Endothelial cell of umbilical vein (primary cell): ENCODE measurements at regions not wholly inside any gene's neighbourhood (a gene's known extent, or its start where the extent isn't known, plus 50 kb on each side); places are given as distances from the start of the nearest gene placed in this dataset.

Experiments used
- BruUV-seq: library from RNA; stranded (reverse); fragments of 400-500 nt; replicated peaks from 2 replicates; lab custom pipeline; 2021; lab: Mats Ljungman, UMichigan
- CTCF ChIA-PET: fragments of 300-600, 350-600 bp; sonication (Branson Sonifier 250); formaldehyde crosslinking; loops from one replicate; lab custom pipeline; 2021; ENCODE audit warnings: antibody characterized with exemption, inconsistent platforms; lab: Charles Lee
- POLR2A ChIA-PET: fragments of 300-600, 350-600 bp; sonication (Branson Sonifier 250); formaldehyde crosslinking; loops from one replicate; lab custom pipeline; 2021; ENCODE audit warnings: antibody characterized with exemption, inconsistent platforms; lab: Charles Lee
- DNase-seq: peaks from one replicate; pipeline ENCODE4 v3.0.0-alpha.2; 2011; ENCODE audit warnings: low read depth, low spot score
- FAIRE-seq: peaks from 2 replicates; lab custom pipeline; 2011; peaks lifted over from hg19 to GRCh38; lab: Jason Lieb, UNC
- H2AFZ ChIP-seq: 2 replicates; pipeline ENCODE4 v1.6.0; 2012; ENCODE audit warnings: low read depth, low read length, control low read depth, inconsistent platforms
- H3K27ac ChIP-seq: 2 replicates; pipeline ENCODE4 v1.5.1; 2011; ENCODE audit warnings: low read depth, mild to moderate bottlenecking, control low read depth, low read length, moderate library complexity; ENCODE audit not compliant: insufficient read depth
- H3K27me3 ChIP-seq, 2 experiments: 2 replicates each; pipeline versions ENCODE4 v1.6.0 to v1.6.1; 2011; ENCODE audit warnings: low read length in 2 of 2, mixed read lengths in 1 of 2; ENCODE audit not compliant: control insufficient read depth in 2 of 2, insufficient read depth in 2 of 2
- H3K36me3 ChIP-seq, 2 experiments: 2 replicates in 1 of 2; 3 replicates in 1 of 2; pipeline ENCODE4 v1.5.1; 2011; ENCODE audit warnings: low read length in 2 of 2, mild to moderate bottlenecking in 1 of 2, moderate library complexity in 1 of 2; ENCODE audit not compliant: control insufficient read depth in 2 of 2, insufficient read depth in 2 of 2; ENCODE audit errors: extremely low read depth in 1 of 2
- H3K4me1 ChIP-seq: 3 replicates; pipeline ENCODE4 v1.5.1; 2011; ENCODE audit warnings: mild to moderate bottlenecking, low read length; ENCODE audit not compliant: control insufficient read depth, insufficient read depth; ENCODE audit errors: extremely low read depth
- H3K4me2 ChIP-seq: 2 replicates; pipeline ENCODE4 v1.6.1; 2011; ENCODE audit warnings: low read length, control low read depth, mixed read lengths; ENCODE audit not compliant: insufficient read depth
- H3K4me3 ChIP-seq, 3 experiments: fragments of 200-600 bp in 1 of 3; sonication (generic), shearing (Covaris generic) in 1 of 3; replicated peaks in 1 of 3; 2 replicates each; pipeline ENCODE4 v1.5.1; 2011 to 2016; ENCODE audit warnings: control low read depth in 3 of 3, low read length in 3 of 3, mild to moderate bottlenecking in 2 of 3, inconsistent platforms in 1 of 3, low read depth in 1 of 3, moderate library complexity in 1 of 3; ENCODE audit not compliant: insufficient read depth in 1 of 3
- H3K79me2 ChIP-seq: 2 replicates; pipeline ENCODE4 v1.6.0; 2012; ENCODE audit warnings: low read length, inconsistent platforms; ENCODE audit not compliant: control insufficient read depth, insufficient read depth
- H3K9ac ChIP-seq: replicated peaks from 2 replicates; pipeline ENCODE3; 2011; ENCODE audit warnings: low read length, control low read depth; ENCODE audit not compliant: insufficient read depth; ENCODE audit errors: extremely low read depth
- H3K9me1 ChIP-seq: replicated peaks from 3 replicates; pipeline ENCODE4 v1.6.0; 2011; ENCODE audit warnings: mild to moderate bottlenecking, low read length; ENCODE audit not compliant: control insufficient read depth, insufficient read depth; ENCODE audit errors: extremely low read depth
- H3K9me3 ChIP-seq: replicated peaks from 2 replicates; pipeline ENCODE4 v1.5.1; 2012; ENCODE audit warnings: low read length, inconsistent platforms; ENCODE audit not compliant: control insufficient read depth, insufficient read depth
- H4K20me1 ChIP-seq: replicated peaks from 2 replicates; pipeline ENCODE3; 2011; ENCODE audit warnings: mild to moderate bottlenecking, low read length; ENCODE audit not compliant: control insufficient read depth, insufficient read depth; ENCODE audit errors: extremely low read depth
- EZH2 ChIP-seq: IDR thresholded peaks from 2 replicates; pipeline ENCODE4 v1.6.1; 2012; ENCODE audit warnings: borderline replicate concordance, low read depth, mild to moderate bottlenecking, moderate library complexity, low read length, inconsistent platforms; ENCODE audit not compliant: severe bottlenecking
- FOS ChIP-seq: IDR thresholded peaks from 2 replicates; pipeline ENCODE4 v1.6.1; 2011; ENCODE audit warnings: mild to moderate bottlenecking, low read length, moderate library complexity, borderline replicate concordance; ENCODE audit not compliant: insufficient read depth
- GATA2 ChIP-seq: IDR thresholded peaks from 2 replicates; pipeline ENCODE4 v1.7.0; 2011; ENCODE audit warnings: low read depth, mild to moderate bottlenecking, moderate library complexity, mixed read lengths, low read length; ENCODE audit not compliant: insufficient read length, insufficient read depth
- JUN ChIP-seq: IDR thresholded peaks from 2 replicates; pipeline ENCODE4 v1.6.1; 2011; ENCODE audit warnings: borderline replicate concordance, low read depth; ENCODE audit not compliant: insufficient read length, insufficient read depth
- MYC ChIP-seq: IDR thresholded peaks from one replicate; pipeline ENCODE4 v1.6.1; 2011; ENCODE audit warnings: mild to moderate bottlenecking, low read depth, low read length
- POLR2A ChIP-seq: IDR thresholded peaks from 2 replicates; pipeline ENCODE4 v1.6.1; 2012; ENCODE audit warnings: low read depth, mild to moderate bottlenecking, control low read depth, low read length
- POLR2AphosphoS5 ChIP-seq: IDR thresholded peaks from 2 replicates; pipeline ENCODE4 v1.6.1; 2012; ENCODE audit warnings: low read depth, mild to moderate bottlenecking, control low read depth, low read length, moderate library complexity; ENCODE audit not compliant: insufficient read depth
- dilution Hi-C: fragments of 300-500 bp; cut with MboI; formaldehyde crosslinking; loops from one replicate; pipeline ENCODE4 v1.15.0; 2019; ENCODE audit warnings: low sequenced_read_pairs; ENCODE audit not compliant: extremely low pct_ligation_motif_present
- intact Hi-C: fragments of 100-400 bp; cut with micrococcal nuclease; formaldehyde crosslinking; loops from one replicate; pipeline ENCODE4 v1.10.0; 2022
- TF ChIP-seq, protein P1 (sequence below), 2 donors: IDR thresholded peaks; 1 replicate in 1 of 2; 2 replicates in 1 of 2; pipeline ENCODE4 v1.5.1; 2011; ENCODE audit warnings: low read length in 2 of 2, mild to moderate bottlenecking in 2 of 2, moderate library complexity in 2 of 2, control low read depth in 1 of 2, inconsistent platforms in 1 of 2, low read depth in 1 of 2; ENCODE audit not compliant: insufficient read depth in 1 of 2; ENCODE audit errors: extremely low read depth in 1 of 2
- TF ChIP-seq, protein P2 (sequence below): IDR thresholded peaks from 2 replicates; pipeline ENCODE4 v1.6.1; 2011; ENCODE audit not compliant: insufficient read depth, insufficient read length

DNA sequence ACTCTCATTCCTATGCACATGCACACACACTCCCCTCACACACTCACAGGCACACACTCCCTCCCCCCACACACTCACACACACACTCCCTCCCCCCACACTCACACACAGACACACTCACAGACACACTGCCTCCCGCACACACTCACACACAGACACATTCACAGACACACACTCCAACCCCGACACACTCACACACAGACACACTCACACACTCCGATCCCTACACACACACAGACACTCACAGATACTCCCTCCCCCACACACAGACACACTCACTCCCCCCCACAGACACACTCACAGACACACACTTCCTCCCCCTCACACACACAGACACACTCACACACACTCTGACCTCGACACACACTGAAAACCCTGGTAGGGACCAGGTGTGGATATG lies 176.2 kb downstream of the TFAP2C start:
- intact Hi-C loops = no loop called here
- no peaks in the 10 kb centered on the region for H3K9me1 ChIP-seq
- dilution Hi-C loops = no loop called here
- no peak overlapping the region for H3K4me3 ChIP-seq
- no peaks in the 10 kb centered on the region for H3K27me3 ChIP-seq
- H3K4me1 ChIP-seq = no peaks in the 10 kb centered on the region
- no peak overlapping the region for H3K4me2 ChIP-seq
- no peak overlapping the region for H2AFZ ChIP-seq
- no peak overlapping the region for H3K9ac ChIP-seq
- POLR2A ChIA-PET = no interaction called here
- TF ChIP-seq, protein P1, sequence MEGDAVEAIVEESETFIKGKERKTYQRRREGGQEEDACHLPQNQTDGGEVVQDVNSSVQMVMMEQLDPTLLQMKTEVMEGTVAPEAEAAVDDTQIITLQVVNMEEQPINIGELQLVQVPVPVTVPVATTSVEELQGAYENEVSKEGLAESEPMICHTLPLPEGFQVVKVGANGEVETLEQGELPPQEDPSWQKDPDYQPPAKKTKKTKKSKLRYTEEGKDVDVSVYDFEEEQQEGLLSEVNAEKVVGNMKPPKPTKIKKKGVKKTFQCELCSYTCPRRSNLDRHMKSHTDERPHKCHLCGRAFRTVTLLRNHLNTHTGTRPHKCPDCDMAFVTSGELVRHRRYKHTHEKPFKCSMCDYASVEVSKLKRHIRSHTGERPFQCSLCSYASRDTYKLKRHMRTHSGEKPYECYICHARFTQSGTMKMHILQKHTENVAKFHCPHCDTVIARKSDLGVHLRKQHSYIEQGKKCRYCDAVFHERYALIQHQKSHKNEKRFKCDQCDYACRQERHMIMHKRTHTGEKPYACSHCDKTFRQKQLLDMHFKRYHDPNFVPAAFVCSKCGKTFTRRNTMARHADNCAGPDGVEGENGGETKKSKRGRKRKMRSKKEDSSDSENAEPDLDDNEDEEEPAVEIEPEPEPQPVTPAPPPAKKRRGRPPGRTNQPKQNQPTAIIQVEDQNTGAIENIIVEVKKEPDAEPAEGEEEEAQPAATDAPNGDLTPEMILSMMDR (IDR thresholded peaks at IDR 0.05; ENCODE audit: extremely low read depth in 1 of 2, insufficient read depth in 1 of 2, low read depth in 1 of 2, low read length in 2 of 2) = no peak
- TF ChIP-seq GATA2 = no peak
- TF ChIP-seq MYC = no peak
- no peak for TF ChIP-seq JUN
- TF ChIP-seq EZH2 = no peak
- TF ChIP-seq POLR2A = no peak
- TF ChIP-seq POLR2AphosphoS5 = no peak
- TF ChIP-seq, protein P2, sequence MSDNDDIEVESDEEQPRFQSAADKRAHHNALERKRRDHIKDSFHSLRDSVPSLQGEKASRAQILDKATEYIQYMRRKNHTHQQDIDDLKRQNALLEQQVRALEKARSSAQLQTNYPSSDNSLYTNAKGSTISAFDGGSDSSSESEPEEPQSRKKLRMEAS = no peak
- TF ChIP-seq FOS = no peak
- CTCF ChIA-PET = no interaction called here
- H3K27ac ChIP-seq = no peak overlapping the region
- no peaks in the 10 kb centered on the region for H3K9me3 ChIP-seq
- DNase-seq (no peak), FAIRE-seq (no peak)
- BruUV-seq = no TSS peak
- H3K79me2 ChIP-seq = no peaks in the 10 kb centered on the region
- H3K36me3 ChIP-seq = no peaks in the 10 kb centered on the region
- H4K20me1 ChIP-seq = no peaks in the 10 kb centered on the region
